ENCODE measurements at regions not wholly inside any gene's neighbourhood (a gene's known extent, or its start where the extent isn't known, plus 50 kb on each side); places are given as distances from the start of the nearest gene placed in this dataset.

GRCh38 chr15:66615846-66616245 is 50.0 kb upstream of the LCTL start:
- DNase-seq = no peak

GRCh38 chr15:66617137-66618090 is 51.6 kb upstream of the LCTL start:
- DNase-seq = peak in 50 of 56 donors; percentile 13 to 82 (median 54)

GRCh38 chr15:66619152-66619903 is 53.5 kb upstream of the LCTL start:
- DNase-seq = peak in 30 of 56 donors; percentile 2 to 72 (median 20)

- DNase-seq = no peak
Measured at GRCh38 chr15:66620341-66620740, 54.5 kb upstream of the LCTL start.

GRCh38 chr15:66620744-66621344 is 55.0 kb upstream of the LCTL start:
- DNase-seq = no peak

GRCh38 chr15:66621491-66622467 is 56.0 kb upstream of the LCTL start:
- DNase-seq = no peak

- DNase-seq = no peak
Measured at GRCh38 chr15:66622591-66623022, 56.8 kb upstream of the LCTL start.

GRCh38 chr15:66623801-66624453 is 58.1 kb upstream of the LCTL start:
- no peak for DNase-seq

GRCh38 chr15:66625531-66625930 is 59.7 kb upstream of the LCTL start:
- no peak for DNase-seq

- no peak for DNase-seq
Measured at GRCh38 chr15:66625974-66626373, 60.2 kb upstream of the LCTL start.

GRCh38 chr15:66628976-66629723 is 63.4 kb upstream of the LCTL start:
- no peak for DNase-seq

GRCh38 chr15:66629817-66630576 is 64.2 kb upstream of the LCTL start:
- DNase-seq = no peak

- no peak for DNase-seq
Measured at GRCh38 chr15:66630801-66631351, 65.1 kb upstream of the LCTL start.

GRCh38 chr15:66631616-66632263 is 65.9 kb upstream of the LCTL start:
- no peak for DNase-seq

- no peak for DNase-seq
Measured at GRCh38 chr15:66633041-66633937, 67.5 kb upstream of the LCTL start.

- DNase-seq = no peak
Measured at GRCh38 chr15:66633938-66634250, 68.1 kb upstream of the LCTL start.

- DNase-seq = no peak
Measured at GRCh38 chr15:66634540-66634939, 67.5 kb upstream of the SMAD6 start.

Measured in amygdala (tissue), 56 donors.